Breast epithelium (tissue), 3 donors: ENCODE measurements at regions not wholly inside any gene's neighbourhood (a gene's known extent, or its start where the extent isn't known, plus 50 kb on each side); places are given as distances from the start of the nearest gene placed in this dataset.

ENCODE experiments used
- POLR2A ChIP-seq: fragments of 450-650 bp; IDR thresholded peaks from one replicate; pipeline ENCODE4 v1.6.1; 2016; ENCODE audit warnings: antibody characterized with exemption, mild to moderate bottlenecking, moderate library complexity
- POLR2AphosphoS5 ChIP-seq, 3 donors: sonication (generic); formaldehyde crosslinking; IDR thresholded peaks; one replicate each; pipeline ENCODE4 v1.6.1; 2017; ENCODE audit warnings: antibody characterized with exemption in 3 of 3
- TF ChIP-seq, protein P1 (sequence below), 3 donors: fragments of 450-650 bp; IDR thresholded peaks; one replicate each; pipeline ENCODE4 v1.5.1; 2016 to 2017; ENCODE audit warnings: antibody characterized with exemption in 3 of 3, mild to moderate bottlenecking in 3 of 3, moderate library complexity in 3 of 3

DNA sequence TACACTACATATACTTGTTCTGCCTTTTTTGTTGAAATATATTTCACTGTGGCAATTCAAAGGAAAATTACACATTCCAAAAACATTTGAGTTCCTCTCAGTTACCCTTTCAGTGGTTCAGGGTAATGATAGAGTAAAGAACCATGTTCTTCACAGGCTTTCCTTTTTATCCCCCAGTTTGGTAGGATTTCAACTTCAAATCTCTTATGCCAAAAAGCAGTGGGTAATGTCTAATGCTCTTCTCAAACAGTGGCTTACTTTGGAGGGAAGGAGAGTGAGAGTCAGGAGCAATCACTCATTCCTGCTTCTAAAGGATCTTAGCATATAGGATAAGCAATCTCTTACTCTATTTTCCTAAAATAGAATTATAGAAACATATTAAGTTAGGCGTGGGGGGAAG lies 290.6 kb downstream of the ZEB2 start:
- TF ChIP-seq, protein P1, sequence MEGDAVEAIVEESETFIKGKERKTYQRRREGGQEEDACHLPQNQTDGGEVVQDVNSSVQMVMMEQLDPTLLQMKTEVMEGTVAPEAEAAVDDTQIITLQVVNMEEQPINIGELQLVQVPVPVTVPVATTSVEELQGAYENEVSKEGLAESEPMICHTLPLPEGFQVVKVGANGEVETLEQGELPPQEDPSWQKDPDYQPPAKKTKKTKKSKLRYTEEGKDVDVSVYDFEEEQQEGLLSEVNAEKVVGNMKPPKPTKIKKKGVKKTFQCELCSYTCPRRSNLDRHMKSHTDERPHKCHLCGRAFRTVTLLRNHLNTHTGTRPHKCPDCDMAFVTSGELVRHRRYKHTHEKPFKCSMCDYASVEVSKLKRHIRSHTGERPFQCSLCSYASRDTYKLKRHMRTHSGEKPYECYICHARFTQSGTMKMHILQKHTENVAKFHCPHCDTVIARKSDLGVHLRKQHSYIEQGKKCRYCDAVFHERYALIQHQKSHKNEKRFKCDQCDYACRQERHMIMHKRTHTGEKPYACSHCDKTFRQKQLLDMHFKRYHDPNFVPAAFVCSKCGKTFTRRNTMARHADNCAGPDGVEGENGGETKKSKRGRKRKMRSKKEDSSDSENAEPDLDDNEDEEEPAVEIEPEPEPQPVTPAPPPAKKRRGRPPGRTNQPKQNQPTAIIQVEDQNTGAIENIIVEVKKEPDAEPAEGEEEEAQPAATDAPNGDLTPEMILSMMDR (IDR thresholded peaks at IDR 0.05), result no peak
- TF ChIP-seq POLR2A (no peak), POLR2AphosphoS5 (IDR thresholded peaks at IDR 0.05) (no peak)
